K562 (cell line): ENCODE measurements at regions not wholly inside any gene's neighbourhood (a gene's known extent, or its start where the extent isn't known, plus 50 kb on each side); places are given as distances from the start of the nearest gene placed in this dataset.

Experiments
- ATAC-seq: fragments of 200-7000 bp; cut with Tn5 transposase; 3 replicates; pipeline ENCODE4 v1.9.1; 2020; ENCODE audit warnings: moderate library complexity
- BruUV-seq: library from RNA; stranded (reverse); fragments of 400-500 nt; replicated peaks from 2 replicates; lab custom pipeline; 2021; lab: Mats Ljungman, UMichigan
- CTCF ChIA-PET: fragments of 300-600 bp; formaldehyde crosslinking; extraction: SDS; loops from one replicate; lab custom pipeline; 2021; ENCODE audit warnings: low intra/inter-chr PET ratio; lab: Yijun Ruan, JAX
- POLR2A ChIA-PET: fragments of 300-600, 350-650 bp; sonication (Branson Sonifier 250); formaldehyde crosslinking; extraction: SDS; loops from one replicate; lab custom pipeline; 2021; ENCODE audit warnings: antibody characterized with exemption, inconsistent platforms; lab: Yijun Ruan, JAX
- DNase-seq, 4 experiments: peaks; one replicate each; pipeline versions ENCODE4 v3.0.0 to v3.0.0-alpha.2; 2011 to 2018; ENCODE audit warnings: low spot score in 3 of 4, mixed read lengths in 3 of 4; ENCODE audit errors: extremely low read depth in 1 of 4
- FAIRE-seq: peaks from 2 replicates; lab custom pipeline; 2011; peaks lifted over from hg19 to GRCh38; lab: Jason Lieb, UNC
- H2AFZ ChIP-seq: 2 replicates; pipeline ENCODE4 v1.6.0; 2011; ENCODE audit warnings: low read depth, low read length, control low read depth, inconsistent platforms
- H3K27ac ChIP-seq: fragments of 200-600 bp; 3 replicates; pipeline ENCODE4 v1.8.0; 2011; ENCODE audit warnings: low read depth, mild to moderate bottlenecking, control low read depth, inconsistent platforms, low read length, moderate library complexity, mixed read lengths; ENCODE audit errors: extremely low read depth
- H3K27me3 ChIP-seq, 2 experiments: fragments of 300-600 bp in 1 of 2; 2 replicates in 1 of 2; 3 replicates in 1 of 2; pipeline versions ENCODE4 v1.6.0 to v1.8.0; 2011; ENCODE audit warnings: inconsistent platforms in 2 of 2, low read length in 2 of 2, mild to moderate bottlenecking in 1 of 2, mixed read lengths in 1 of 2, moderate library complexity in 1 of 2; ENCODE audit not compliant: control insufficient read depth in 2 of 2, insufficient read depth in 2 of 2
- H3K36me3 ChIP-seq: fragments of 300-600 bp; 3 replicates; pipeline ENCODE4 v1.8.0; 2011; ENCODE audit warnings: mild to moderate bottlenecking, low read length, inconsistent platforms; ENCODE audit not compliant: control insufficient read depth, insufficient read depth
- H3K4me1 ChIP-seq, 2 experiments: fragments of 200-600 bp in 1 of 2; replicated peaks in 1 of 2; 2 replicates in 1 of 2; 3 replicates in 1 of 2; pipeline versions ENCODE4 v1.5.1 to v1.8.0; 2011; ENCODE audit warnings: inconsistent platforms in 2 of 2, low read length in 2 of 2, mild to moderate bottlenecking in 1 of 2, mixed read lengths in 1 of 2, moderate library complexity in 1 of 2; ENCODE audit not compliant: control insufficient read depth in 2 of 2, insufficient read depth in 2 of 2
- H3K4me2 ChIP-seq: 2 replicates; pipeline ENCODE4 v1.6.1; 2011; ENCODE audit warnings: low read length, control low read depth, inconsistent platforms, mixed read lengths; ENCODE audit not compliant: insufficient read depth
- H3K4me3 ChIP-seq: fragments of 200-600 bp; sonication (generic), shearing (Covaris generic); 2 replicates; pipeline ENCODE4 v1.5.1; 2016; ENCODE audit warnings: control low read depth, inconsistent platforms
- H3K79me2 ChIP-seq: fragments of 200-600 bp; 3 replicates; pipeline ENCODE4 v1.8.0; 2011; ENCODE audit warnings: low read length, inconsistent platforms; ENCODE audit not compliant: control insufficient read depth, insufficient read depth
- H3K9ac ChIP-seq, 2 experiments: 2 replicates each; pipeline versions ENCODE4 v1.6.0 to v1.6.1; 2011; ENCODE audit warnings: low read depth in 2 of 2, low read length in 2 of 2, control low read depth in 1 of 2, inconsistent platforms in 1 of 2, mild to moderate bottlenecking in 1 of 2, mixed read lengths in 1 of 2; ENCODE audit not compliant: insufficient read depth in 1 of 2
- H3K9me1 ChIP-seq: one replicate; pipeline ENCODE4 v1.6.0; 2011; ENCODE audit warnings: inconsistent platforms, mild to moderate bottlenecking, low read length, moderate library complexity; ENCODE audit not compliant: control insufficient read depth, insufficient read depth
- H3K9me3 ChIP-seq: replicated peaks from 2 replicates; pipeline ENCODE4 v1.5.1; 2011; ENCODE audit warnings: low read depth, low read length, inconsistent platforms; ENCODE audit not compliant: control insufficient read depth, insufficient read depth
- H4K20me1 ChIP-seq: replicated peaks from 2 replicates; pipeline ENCODE4 v1.6.1; 2011; ENCODE audit warnings: low read length, inconsistent platforms, mixed read lengths; ENCODE audit not compliant: control insufficient read depth, insufficient read depth
- ARID4B ChIP-seq: sonication (generic); formaldehyde crosslinking; IDR thresholded peaks from 2 replicates; pipeline ENCODE4 v1.8.0; 2022; ENCODE audit warnings: mild to moderate bottlenecking, missing genetic modification reagents
- C11orf30 ChIP-seq: fragments of 450-650 bp; IDR thresholded peaks from 2 replicates; pipeline ENCODE4 v1.6.1; 2016; ENCODE audit warnings: low read depth, mild to moderate bottlenecking
- MAFF ChIP-seq: IDR thresholded peaks from 2 replicates; pipeline ENCODE4 v1.6.1; 2012; ENCODE audit warnings: low read length, improper control_type of control experiment
- PCBP1 ChIP-seq: fragments of 200-400 bp; formaldehyde crosslinking; IDR thresholded peaks from 2 replicates; pipeline ENCODE4 v1.6.1; 2018; ENCODE audit warnings: mild to moderate bottlenecking, low read depth, low read length; ENCODE audit not compliant: poor library complexity, severe bottlenecking
- RBM15 ChIP-seq: fragments of 200-400 bp; formaldehyde crosslinking; IDR thresholded peaks from 2 replicates; pipeline ENCODE4 v1.6.1; 2018; ENCODE audit warnings: mild to moderate bottlenecking, low read length, moderate library complexity; ENCODE audit not compliant: insufficient read depth
- TBL1XR1 ChIP-seq, 2 experiments: IDR thresholded peaks; 2 replicates each; pipeline ENCODE4 v1.6.1; 2012; ENCODE audit warnings: improper control_type of control experiment in 2 of 2, low read length in 2 of 2, mild to moderate bottlenecking in 1 of 2
- ZBTB7A ChIP-seq: IDR thresholded peaks from 2 replicates; pipeline ENCODE4 v1.6.1; 2011; ENCODE audit warnings: low read depth, mild to moderate bottlenecking, low read length, moderate library complexity, borderline replicate concordance; ENCODE audit not compliant: control insufficient read depth
- ZNF140 ChIP-seq: fragments of 250-450 bp; sonication (Bioruptor Pico); IDR thresholded peaks from 2 replicates; pipeline ENCODE4 v1.8.0; 2021; ENCODE audit warnings: moderate library complexity, mild to moderate bottlenecking, inconsistent platforms
- ZNF232 ChIP-seq: sonication (generic); formaldehyde crosslinking; IDR thresholded peaks from 2 replicates; pipeline ENCODE4 v1.8.0; 2022; ENCODE audit warnings: mild to moderate bottlenecking, missing genetic modification reagents
- ZNF316 ChIP-seq: fragments of 450-650 bp; IDR thresholded peaks from 2 replicates; pipeline ENCODE4 v1.6.1; 2016
- WGBS: fragments of 100-300 bp; shearing (Covaris generic); methylation state at CpG from one replicate; pipeline ENCODE4 v1.1.6; 2016; ENCODE audit warnings: low coverage, mixed read lengths; ENCODE audit not compliant: insufficient coverage; ENCODE audit errors: missing lambda C conversion rate; 5-methylcytosine and 5-hydroxymethylcytosine counted together
- in situ Hi-C: fragments of 300-500 bp; cut with MboI; formaldehyde crosslinking; loops from 4 replicates; pipeline ENCODE4 v1.15.0; 2018; ENCODE audit warnings: inconsistent platforms, mixed read lengths
- intact Hi-C: fragments of 100-400 bp; cut with micrococcal nuclease; formaldehyde crosslinking; loops from 2 replicates; pipeline ENCODE4 v1.14.2; 2022

DNA sequence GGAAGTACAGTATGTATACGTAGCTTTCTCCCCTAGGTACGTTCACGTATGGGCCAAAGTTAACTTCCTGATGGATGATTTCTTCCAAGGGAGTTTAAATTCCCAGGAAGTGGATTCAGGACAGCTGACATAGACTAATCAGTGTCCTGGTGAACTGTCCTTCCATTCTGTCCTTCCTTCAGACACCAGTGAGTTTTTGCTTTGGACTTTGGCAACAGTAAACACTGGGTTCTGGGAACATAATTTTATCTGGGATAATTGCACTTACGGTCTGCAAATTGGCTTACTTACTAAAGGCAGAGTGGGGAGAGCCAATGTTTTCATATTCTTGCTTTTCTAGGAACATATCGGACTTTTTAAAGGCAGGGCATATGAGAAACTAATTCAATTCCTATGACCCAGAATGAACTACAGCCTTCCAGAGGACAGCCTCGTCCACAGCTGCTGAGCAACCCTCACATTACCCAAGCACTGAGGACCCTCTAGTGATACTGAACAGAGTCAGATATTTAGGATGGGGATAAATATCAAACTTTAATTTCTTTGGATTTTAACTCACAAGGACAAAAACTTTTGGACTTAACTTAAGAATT, 97.9 kb downstream of the RAB18 start (continued):
- TF ChIP-seq ARID4B (CRISPR knock-in tag) (no peak), ZNF140 (CRISPR knock-in tag) (no peak), TBL1XR1 (IDR thresholded peaks at IDR 0.05; ENCODE audit: low read length in 2 of 2) (no peak), RBM15 (no peak), PCBP1 (no peak)
- TF ChIP-seq, all 486 proteins: peak for 0

GRCh38 chr10:27603104-27603503, 99.0 kb downstream of the RAB18 start:
- Histone ChIP-seq H2AFZ (no peak overlapping the region), H3K27me3 (0 out of 5 replicates have a peak, but pooled peaks cover 0 to 4% of the 10 kb centered on the region in 2 experiments), H3K4me3 (no peak overlapping the region), H3K9me3 (no peaks in the 10 kb centered on the region), H4K20me1 (no peaks in the 10 kb centered on the region; the same call in 1 of the 2 replicates), H3K27ac (no peak overlapping the region), H3K79me2 (no peaks in the 10 kb centered on the region), H3K36me3 (no peaks in the 10 kb centered on the region), H3K9me1 (no peaks in the 10 kb centered on the region), H3K4me2 (no peak overlapping the region), H3K4me1 (no peaks in the 10 kb centered on the region), H3K9ac (no peak overlapping the region)
- ATAC-seq, result no peak
- BruUV-seq, result no TSS peak
- no peak for DNase-seq
- ChIA-PET POLR2A (no interaction called here), CTCF (no interaction called here)
- FAIRE-seq, result no peak
- TF ChIP-seq MAFF (peak; percentile 31; the same call in 1 of the 2 replicates), ZNF316 (peak; percentile 59), ZBTB7A (no peak), C11orf30 (peak; percentile 24; the same call in 1 of the 2 replicates), ZNF232 (CRISPR knock-in tag) (no peak)
- intact Hi-C loops (no loop called here), in situ Hi-C loops (no loop called here)
- WGBS, result 0% methylated on average over 1 of the region's 1 CpG
